HG03025 (cell line): ENCODE measurements at regions not wholly inside any gene's neighbourhood (a gene's known extent, or its start where the extent isn't known, plus 50 kb on each side); places are given as distances from the start of the nearest gene placed in this dataset.

ENCODE experiments used
- ATAC-seq: cut with Tn5 transposase; IDR thresholded peaks from one replicate; pipeline ENCODE4 v1.9.1; 2021; ENCODE audit warnings: mild to moderate bottlenecking, moderate library complexity; ENCODE audit not compliant: unreplicated experiment, low FRiP score

- ATAC-seq: no peak
Observed at GRCh38 chr5:174159327-174160114, 114.0 kb downstream of the NSG2 start.

GRCh38 chr5:174165406-174165805, 119.9 kb downstream of the NSG2 start:
- ATAC-seq: no peak

GRCh38 chr5:174166231-174167079, 120.9 kb downstream of the NSG2 start:
- ATAC-seq: no peak

- no peak for ATAC-seq
Observed at GRCh38 chr5:174167080-174167910, 121.8 kb downstream of the NSG2 start.

GRCh38 chr5:174172152-174172551, 126.6 kb downstream of the NSG2 start:
- no peak for ATAC-seq

GRCh38 chr5:174172566-174172965, 127.1 kb downstream of the NSG2 start:
- ATAC-seq: no peak

- ATAC-seq: no peak
Observed at GRCh38 chr5:174173766-174174165, 128.3 kb downstream of the NSG2 start.

- no peak for ATAC-seq
Observed at GRCh38 chr5:174175716-174176268, 130.3 kb downstream of the NSG2 start.

GRCh38 chr5:174176511-174176910, 131.0 kb downstream of the NSG2 start:
- no peak for ATAC-seq

- ATAC-seq: no peak
Observed at GRCh38 chr5:174177531-174177930, 132.0 kb downstream of the NSG2 start.

- no peak for ATAC-seq
Observed at GRCh38 chr5:174177976-174178605, 132.6 kb downstream of the NSG2 start.

- ATAC-seq: no peak
Observed at GRCh38 chr5:174180639-174181038, 135.1 kb downstream of the NSG2 start.

GRCh38 chr5:174182111-174182510, 136.6 kb downstream of the NSG2 start:
- ATAC-seq: no peak

GRCh38 chr5:174183701-174184100, 138.2 kb downstream of the NSG2 start:
- no peak for ATAC-seq

GRCh38 chr5:174185506-174185905, 140.0 kb downstream of the NSG2 start:
- no peak for ATAC-seq

- no peak for ATAC-seq
Observed at GRCh38 chr5:174186096-174186695, 140.7 kb downstream of the NSG2 start.

- no peak for ATAC-seq
Observed at GRCh38 chr5:174187001-174187400, 141.5 kb downstream of the NSG2 start.

GRCh38 chr5:174187481-174187880, 142.0 kb downstream of the NSG2 start:
- no peak for ATAC-seq

GRCh38 chr5:174188295-174188694, 142.8 kb downstream of the NSG2 start:
- no peak for ATAC-seq
